H1 (cell line): ENCODE measurements at regions not wholly inside any gene's neighbourhood (a gene's known extent, or its start where the extent isn't known, plus 50 kb on each side); places are given as distances from the start of the nearest gene placed in this dataset.

Experiments used
- BACH1 ChIP-seq: IDR thresholded peaks from 2 replicates; pipeline ENCODE4 v1.6.1; 2012; ENCODE audit warnings: low read length, improper control_type of control experiment
- BRCA1 ChIP-seq: IDR thresholded peaks from 2 replicates; pipeline ENCODE4 v1.6.1; 2012; ENCODE audit warnings: low read depth, low read length, improper control_type of control experiment

- TF ChIP-seq BRCA1 (no peak), BACH1 (no peak)
Measured at GRCh38 chr11:25943031-25943430, 388.9 kb upstream of the ANO3 start (continued).
